Astrocyte (in vitro differentiated cells and primary cell): ENCODE measurements at regions not wholly inside any gene's neighbourhood (a gene's known extent, or its start where the extent isn't known, plus 50 kb on each side); places are given as distances from the start of the nearest gene placed in this dataset.

Source experiments
- EZH2 ChIP-seq: IDR thresholded peaks from 2 replicates; pipeline ENCODE4 v1.6.1; 2012; ENCODE audit warnings: mild to moderate bottlenecking, low read length, inconsistent platforms; ENCODE audit not compliant: insufficient read depth
- TF ChIP-seq, protein P1 (sequence below): IDR thresholded peaks from 2 replicates; pipeline ENCODE4 v1.5.1; 2011; ENCODE audit warnings: low read depth, mild to moderate bottlenecking, inconsistent platforms, low read length, moderate library complexity; ENCODE audit not compliant: insufficient read depth

DNA sequence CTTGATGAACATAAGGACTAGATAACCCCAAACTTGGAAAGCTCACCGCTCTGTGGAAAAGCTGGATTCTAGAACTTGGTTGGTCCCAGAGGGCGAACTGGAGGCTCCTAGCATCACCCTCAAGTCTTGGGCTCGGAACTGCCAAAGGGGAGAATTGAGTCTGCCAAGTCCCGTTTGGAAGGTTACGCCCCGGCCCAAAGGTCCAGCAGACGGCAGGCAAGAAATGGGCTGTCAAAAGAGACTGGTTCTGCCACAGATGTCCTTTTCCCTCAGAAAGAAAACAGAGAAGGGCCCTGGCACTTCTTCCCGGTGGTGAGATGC, 182.2 kb downstream of the ANAPC1 start:
- TF ChIP-seq, protein P1, sequence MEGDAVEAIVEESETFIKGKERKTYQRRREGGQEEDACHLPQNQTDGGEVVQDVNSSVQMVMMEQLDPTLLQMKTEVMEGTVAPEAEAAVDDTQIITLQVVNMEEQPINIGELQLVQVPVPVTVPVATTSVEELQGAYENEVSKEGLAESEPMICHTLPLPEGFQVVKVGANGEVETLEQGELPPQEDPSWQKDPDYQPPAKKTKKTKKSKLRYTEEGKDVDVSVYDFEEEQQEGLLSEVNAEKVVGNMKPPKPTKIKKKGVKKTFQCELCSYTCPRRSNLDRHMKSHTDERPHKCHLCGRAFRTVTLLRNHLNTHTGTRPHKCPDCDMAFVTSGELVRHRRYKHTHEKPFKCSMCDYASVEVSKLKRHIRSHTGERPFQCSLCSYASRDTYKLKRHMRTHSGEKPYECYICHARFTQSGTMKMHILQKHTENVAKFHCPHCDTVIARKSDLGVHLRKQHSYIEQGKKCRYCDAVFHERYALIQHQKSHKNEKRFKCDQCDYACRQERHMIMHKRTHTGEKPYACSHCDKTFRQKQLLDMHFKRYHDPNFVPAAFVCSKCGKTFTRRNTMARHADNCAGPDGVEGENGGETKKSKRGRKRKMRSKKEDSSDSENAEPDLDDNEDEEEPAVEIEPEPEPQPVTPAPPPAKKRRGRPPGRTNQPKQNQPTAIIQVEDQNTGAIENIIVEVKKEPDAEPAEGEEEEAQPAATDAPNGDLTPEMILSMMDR = no peak
- no peak for TF ChIP-seq EZH2
